ENCODE measurements at regions not wholly inside any gene's neighbourhood (a gene's known extent, or its start where the extent isn't known, plus 50 kb on each side); places are given as distances from the start of the nearest gene placed in this dataset.
"Not testable (repeated sequence)": the region's sequence is repeated elsewhere in the genome, so short reads cannot be mapped to it uniquely, and the experiment has no call there.

GRCh38 chr18:78794071-78794430 lies 185.6 kb upstream of the SALL3 start:
- H3K4me3 ChIP-seq, result no peak overlapping the region
- no peak overlapping the region for H3K27ac ChIP-seq
- no peak for TF ChIP-seq CTCF (IDR thresholded peaks at IDR 0.05)
- H3K4me1 ChIP-seq, result peaks cover 0 to 9% (median 2%) of the 10 kb centered on the region in 4 donors
- peak in 1 of 2 donors; percentile 40 for DNase-seq
- intact Hi-C loops (cut with DNase I; ENCODE audit: low total_unique reads), result no loop called here
- no peaks in the 10 kb centered on the region for H3K9me3 ChIP-seq
- no peaks in the 10 kb centered on the region for H3K27me3 ChIP-seq
- no peaks in the 10 kb centered on the region for H3K36me3 ChIP-seq

GRCh38 chr18:78796693-78797455 lies 182.7 kb upstream of the SALL3 start:
- intact Hi-C loops (cut with DNase I; ENCODE audit: low total_unique reads), result no loop called here
- no peaks in the 10 kb centered on the region for H3K36me3 ChIP-seq
- DNase-seq, result peak in 1 of 2 donors; percentile 55
- no peak for TF ChIP-seq CTCF (IDR thresholded peaks at IDR 0.05)
- H3K9me3 ChIP-seq, result no peaks in the 10 kb centered on the region
- H3K27me3 ChIP-seq, result no peaks in the 10 kb centered on the region
- no peaks in the 10 kb centered on the region for H3K4me1 ChIP-seq
- H3K27ac ChIP-seq, result no peak overlapping the region
- no peak overlapping the region for H3K4me3 ChIP-seq

GRCh38 chr18:78797499-78797898 lies 182.1 kb upstream of the SALL3 start:
- no peak for TF ChIP-seq CTCF (IDR thresholded peaks at IDR 0.05)

GRCh38 chr18:78798402-78799175 lies 181.0 kb upstream of the SALL3 start:
- no peaks in the 10 kb centered on the region for H3K4me1 ChIP-seq
- no peak overlapping the region for H3K27ac ChIP-seq
- TF ChIP-seq CTCF (IDR thresholded peaks at IDR 0.05), result no peak
- intact Hi-C loops (cut with DNase I; ENCODE audit: low total_unique reads), result no loop called here
- H3K4me3 ChIP-seq, result no peak overlapping the region
- no peaks in the 10 kb centered on the region for H3K36me3 ChIP-seq
- peak in 1 of 2 donors; percentile 48 for DNase-seq
- H3K27me3 ChIP-seq, result no peaks in the 10 kb centered on the region
- H3K9me3 ChIP-seq, result no peaks in the 10 kb centered on the region

More at GRCh38 chr18:78797499-78797898, 182.1 kb upstream of the SALL3 start:
- Histone ChIP-seq H3K4me1 (no peaks in the 10 kb centered on the region), H3K27ac (no peak overlapping the region), H3K36me3 (no peaks in the 10 kb centered on the region), H3K4me3 (no peak overlapping the region), H3K27me3 (no peaks in the 10 kb centered on the region), H3K9me3 (no peaks in the 10 kb centered on the region)
- DNase-seq, result no peak
- intact Hi-C loops (cut with DNase I; ENCODE audit: low total_unique reads), result no loop called here

GRCh38 chr18:78799382-78800089 lies 180.1 kb upstream of the SALL3 start:
- peaks cover 0 to 2% of the 10 kb centered on the region in 2 donors for H3K27me3 ChIP-seq
- no peak for TF ChIP-seq CTCF (IDR thresholded peaks at IDR 0.05)
- no peak overlapping the region for H3K27ac ChIP-seq
- H3K9me3 ChIP-seq, result no peaks in the 10 kb centered on the region
- intact Hi-C loops (cut with DNase I; ENCODE audit: low total_unique reads), result no loop called here
- no peak overlapping the region for H3K4me3 ChIP-seq
- H3K36me3 ChIP-seq, result no peaks in the 10 kb centered on the region
- peak in 1 of 2 donors; percentile 54 for DNase-seq
- no peaks in the 10 kb centered on the region for H3K4me1 ChIP-seq

- H3K36me3 ChIP-seq; H3K4me3 ChIP-seq; intact Hi-C loops (cut with DNase I; ENCODE audit: low total_unique reads); H3K27me3 ChIP-seq; H3K27ac ChIP-seq; DNase-seq; H3K4me1 ChIP-seq; H3K9me3 ChIP-seq: not testable (repeated sequence)
These were observed 179.3 kb upstream of the SALL3 start for GRCh38 chr18:78800102-78800851.
